GM18511 (cell line): ENCODE measurements at regions not wholly inside any gene's neighbourhood (a gene's known extent, or its start where the extent isn't known, plus 50 kb on each side); places are given as distances from the start of the nearest gene placed in this dataset.
"Not testable (repeated sequence)": the region's sequence is repeated elsewhere in the genome, so short reads cannot be mapped to it uniquely, and the experiment has no call there.

Experiments
- ATAC-seq: cut with Tn5 transposase; IDR thresholded peaks from one replicate; pipeline ENCODE4 v1.9.1; 2021; ENCODE audit warnings: mild to moderate bottlenecking, moderate library complexity; ENCODE audit not compliant: unreplicated experiment

DNA sequence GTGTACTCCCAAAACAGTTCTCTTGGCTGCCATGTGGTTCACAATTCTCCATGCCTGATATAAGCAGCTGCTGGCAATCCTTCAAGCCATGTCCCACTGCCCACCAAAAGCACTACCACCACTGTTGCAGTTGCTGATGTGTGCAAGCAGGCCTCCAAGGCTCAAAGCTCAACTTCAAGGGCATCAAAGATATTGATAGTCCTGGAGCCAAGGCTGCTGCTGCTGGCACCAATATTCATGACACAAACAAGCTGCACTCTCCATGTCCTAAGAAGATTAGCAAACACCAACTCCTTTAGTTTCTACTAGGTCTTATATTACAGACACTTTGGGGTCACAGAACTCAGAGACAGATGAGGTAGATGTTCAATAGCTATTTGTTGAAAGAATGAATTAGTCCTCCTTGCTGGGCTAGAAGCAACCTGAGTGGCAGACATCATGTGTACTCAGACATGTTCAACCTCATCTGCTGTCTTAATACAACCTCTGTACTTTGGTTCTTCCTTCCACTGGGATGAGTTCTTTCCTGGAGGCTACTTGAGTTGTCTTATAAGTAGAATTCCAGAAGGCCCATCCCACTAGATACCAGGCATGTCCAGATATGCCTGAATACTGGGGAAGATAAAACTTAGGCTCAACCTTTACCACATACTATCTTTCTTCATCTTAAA lies 104.5 kb upstream of the UGP2 start:
- ATAC-seq = no peak

GRCh38 chr2:63738019-63738418 lies 103.7 kb upstream of the UGP2 start:
- ATAC-seq = no peak

GRCh38 chr2:63739180-63739579 lies 102.5 kb upstream of the UGP2 start:
- not testable (repeated sequence) for ATAC-seq

DNA sequence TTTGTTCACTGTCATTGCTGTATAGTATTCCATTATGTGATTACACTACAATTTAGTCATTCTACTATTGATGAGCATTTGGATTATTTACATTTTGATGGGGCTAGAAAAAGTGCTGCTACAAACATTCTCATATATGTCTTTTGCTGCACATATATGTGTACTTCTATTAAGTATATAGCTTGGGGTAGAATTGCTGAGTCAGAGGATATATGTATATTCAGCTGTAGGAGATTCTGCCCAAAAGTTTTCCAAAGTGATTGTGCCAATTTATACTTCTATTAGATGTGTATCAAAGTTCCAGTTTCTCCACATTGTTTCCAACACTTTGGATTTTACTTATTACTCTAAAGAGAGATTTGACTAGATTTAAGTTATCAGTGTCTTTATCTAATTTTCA lies 101.7 kb upstream of the UGP2 start:
- ATAC-seq = no peak

DNA sequence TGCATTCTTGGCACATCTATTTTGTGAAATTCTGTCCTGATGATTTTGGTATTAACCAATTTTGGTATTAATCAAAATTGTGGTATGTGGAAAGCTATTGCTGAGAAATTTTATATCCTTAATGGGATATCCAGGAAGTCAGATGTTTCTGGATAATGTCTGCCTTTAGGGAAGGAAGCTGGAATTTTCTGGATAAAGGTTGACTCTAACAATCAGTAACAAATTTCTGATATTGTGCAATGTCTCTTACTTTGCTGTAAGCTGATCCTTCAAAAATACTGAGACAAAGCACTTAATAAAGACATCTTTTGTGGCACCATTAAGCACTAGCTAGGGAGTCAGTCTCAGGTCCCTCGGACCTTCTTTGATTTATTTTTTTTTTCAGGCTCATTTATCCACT lies 100.8 kb upstream of the UGP2 start:
- no peak for ATAC-seq

DNA sequence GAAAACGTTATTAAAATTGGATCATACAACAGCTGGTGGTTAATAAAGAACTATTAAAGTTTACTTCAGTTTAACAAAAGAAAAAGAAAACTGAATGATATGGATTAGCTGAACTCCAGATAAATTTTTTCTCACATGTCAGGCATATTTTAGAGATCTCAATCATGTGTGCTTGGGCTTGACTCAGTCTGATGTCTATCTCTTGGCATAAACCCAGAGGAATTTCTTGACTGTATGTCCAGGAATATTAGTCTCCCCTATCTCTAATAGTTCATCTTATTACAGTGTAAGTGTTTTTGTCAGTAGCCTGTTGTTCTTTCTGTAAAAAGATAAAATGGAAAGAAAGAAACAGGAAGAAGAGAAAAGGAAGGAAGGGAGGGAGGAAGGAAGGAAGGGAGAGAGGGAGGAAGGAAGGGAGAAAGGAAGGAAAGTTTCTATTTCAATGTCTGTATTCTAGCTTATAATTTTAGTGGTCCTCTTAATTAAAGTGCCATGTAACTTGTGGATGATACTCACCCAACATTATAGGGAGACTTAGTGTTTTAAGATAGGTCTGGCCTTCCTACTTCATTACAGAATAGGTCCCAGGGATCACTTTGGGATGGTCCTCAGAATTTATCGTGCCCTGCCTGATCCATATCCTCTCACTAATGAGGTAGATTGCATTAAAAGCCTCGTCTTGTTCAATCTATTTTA lies 99.7 kb upstream of the UGP2 start:
- no peak for ATAC-seq

GRCh38 chr2:63742580-63742976 lies 99.1 kb upstream of the UGP2 start:
- no peak for ATAC-seq

DNA sequence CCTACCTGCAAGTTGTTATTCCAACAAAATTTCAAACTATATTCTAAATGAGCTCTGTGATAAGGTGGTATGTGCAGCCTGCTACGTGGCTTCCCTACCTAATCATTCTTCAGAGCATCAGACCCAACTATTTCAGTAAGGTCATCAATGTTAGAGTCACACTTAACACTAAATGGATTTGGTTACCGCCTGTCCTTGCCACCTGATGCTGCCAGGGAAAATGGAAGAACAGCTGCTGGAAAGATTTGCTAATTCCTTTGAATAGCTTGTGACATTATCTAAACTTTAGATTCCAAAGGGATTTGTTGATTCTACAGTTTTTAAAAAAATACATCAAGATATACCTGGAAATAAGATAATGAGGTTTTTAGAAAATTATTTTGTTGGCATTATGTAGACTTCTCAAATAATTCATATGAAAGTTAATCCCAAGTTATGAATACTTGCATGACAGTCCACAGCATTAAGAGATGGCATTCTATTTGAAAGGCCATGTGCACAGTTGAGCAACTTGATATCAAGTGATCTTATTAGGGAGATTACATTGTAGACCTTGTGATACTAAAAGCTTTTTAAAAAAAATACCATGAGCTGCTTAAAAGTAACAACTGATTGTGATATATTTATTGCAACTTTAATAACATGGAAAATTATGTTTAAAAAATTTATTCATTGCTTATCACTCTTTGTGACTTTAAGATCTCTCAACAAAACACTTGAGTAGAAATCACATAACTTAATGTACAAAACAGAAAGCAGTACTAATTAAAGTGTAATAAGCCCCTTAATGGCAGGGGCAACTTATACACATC lies 98.3 kb upstream of the UGP2 start:
- no peak for ATAC-seq

DNA sequence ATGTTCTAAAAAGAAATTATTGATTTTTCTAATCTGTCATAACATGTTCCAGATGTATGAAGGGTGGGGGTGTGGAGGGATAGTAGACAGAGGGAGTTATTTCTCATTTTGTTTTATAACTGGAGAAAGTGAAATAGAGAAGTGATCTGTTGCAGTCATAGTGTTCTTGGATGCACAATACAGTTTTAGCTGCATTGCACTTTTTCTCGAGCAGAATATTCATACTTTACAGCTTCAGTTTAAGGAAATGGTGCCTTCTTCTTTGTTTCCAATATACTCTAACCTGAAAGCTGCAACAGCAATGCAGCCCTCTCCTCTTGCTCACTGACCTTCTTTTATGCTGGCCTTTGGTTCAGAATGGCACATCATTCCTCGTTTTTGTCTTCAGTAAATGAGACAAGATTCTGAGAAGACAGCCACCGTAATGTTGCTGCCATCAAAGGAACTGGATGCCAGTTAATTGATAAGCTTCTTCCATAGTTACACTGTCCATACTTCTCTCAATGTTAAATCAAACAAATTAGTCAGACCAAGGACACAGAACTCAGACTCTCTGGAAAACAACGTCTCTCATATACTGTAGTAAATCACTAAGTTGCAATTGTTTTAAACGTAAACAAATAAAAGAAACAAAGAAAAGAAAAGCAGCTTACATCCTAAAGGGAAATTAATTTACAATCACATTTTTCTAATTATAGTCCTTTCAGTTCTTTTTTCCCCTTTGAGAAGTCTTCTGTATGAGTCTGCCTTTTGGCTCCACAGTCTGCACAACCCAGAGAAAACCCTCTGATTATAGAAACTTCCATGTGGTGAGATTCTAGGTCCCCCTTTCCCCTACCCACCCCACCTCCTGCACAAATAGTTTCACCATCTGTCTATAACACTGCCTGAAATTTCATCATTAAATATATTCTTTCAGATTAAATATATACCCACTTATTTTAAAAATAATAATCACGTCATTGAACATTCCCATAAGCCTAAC lies 97.4 kb upstream of the UGP2 start:
- no peak for ATAC-seq

DNA sequence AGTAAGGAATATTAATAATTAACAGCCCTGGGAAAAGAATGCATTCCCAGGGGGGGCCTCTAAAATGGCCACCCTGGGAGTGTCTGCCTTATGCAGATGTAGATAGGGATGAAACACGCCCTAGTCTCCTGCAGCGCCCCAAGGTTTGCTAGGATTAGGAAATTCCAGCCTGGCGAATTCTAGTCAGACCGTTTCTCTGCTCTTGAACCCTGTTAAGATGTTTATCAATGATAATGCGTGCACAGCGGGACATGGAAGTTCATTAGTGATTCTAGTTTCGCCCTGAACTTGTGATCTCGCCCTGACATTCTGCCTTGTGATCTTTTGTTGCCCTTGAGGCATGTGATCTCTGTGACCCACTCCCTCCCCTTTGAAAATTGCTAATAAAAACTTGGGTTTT lies 95.1 kb upstream of the UGP2 start:
- ATAC-seq = not testable (repeated sequence)

DNA sequence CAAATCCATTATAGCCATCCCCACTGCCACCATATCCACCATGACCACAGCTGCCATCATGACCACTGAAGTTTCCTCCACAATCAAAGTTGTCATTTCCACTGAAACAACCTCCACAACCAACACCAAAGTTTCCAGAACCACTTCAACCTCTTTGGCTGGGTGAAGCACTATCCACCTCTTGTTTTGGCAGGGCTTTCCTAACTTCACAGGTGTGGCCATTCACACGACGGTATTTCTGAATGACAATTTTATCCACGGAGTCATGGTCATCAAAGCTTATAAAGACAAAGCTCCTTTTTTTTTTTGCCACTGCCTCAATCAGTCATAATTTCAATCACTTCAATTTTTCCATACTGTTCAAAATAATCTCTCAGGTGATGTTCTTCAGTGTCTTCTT lies 89.8 kb upstream of the UGP2 start:
- ATAC-seq = no peak

DNA sequence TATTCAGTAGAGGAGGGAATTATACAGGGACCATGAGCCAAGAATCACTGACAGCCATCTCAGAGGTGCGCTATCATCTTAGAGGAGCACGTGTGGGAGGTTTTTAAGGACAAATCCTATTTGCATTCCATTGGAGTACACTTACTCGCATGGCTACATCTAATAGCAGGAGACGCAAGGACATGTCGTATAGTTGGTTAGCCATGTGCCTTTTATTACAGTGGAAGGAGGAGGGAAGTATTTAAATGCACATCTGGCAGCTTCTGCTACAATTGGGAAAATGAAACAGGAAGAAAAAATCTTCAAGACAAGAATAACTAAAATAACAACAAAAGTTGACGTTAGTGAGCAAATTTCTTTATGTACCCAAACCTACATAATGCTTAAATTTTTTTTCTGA lies 86.5 kb upstream of the UGP2 start:
- no peak for ATAC-seq

DNA sequence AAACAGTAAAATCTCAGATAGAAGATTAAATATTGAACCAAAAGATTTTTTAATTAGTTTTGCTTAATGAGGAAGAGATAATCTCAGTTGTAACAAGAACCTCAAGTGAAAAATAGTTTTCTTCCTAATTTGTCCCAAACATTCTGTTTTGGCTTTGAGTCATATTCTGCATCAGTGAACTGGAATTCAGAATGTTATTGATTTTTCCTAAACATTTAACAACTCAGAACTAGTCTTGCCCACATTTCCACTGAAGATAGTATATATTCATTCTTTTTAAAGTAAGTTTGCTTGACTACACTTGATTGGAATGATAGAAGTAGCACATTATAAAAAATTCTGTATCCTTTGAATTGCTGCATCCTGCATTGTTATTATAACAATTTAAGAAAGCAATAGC lies 85.7 kb upstream of the UGP2 start:
- ATAC-seq = no peak

DNA sequence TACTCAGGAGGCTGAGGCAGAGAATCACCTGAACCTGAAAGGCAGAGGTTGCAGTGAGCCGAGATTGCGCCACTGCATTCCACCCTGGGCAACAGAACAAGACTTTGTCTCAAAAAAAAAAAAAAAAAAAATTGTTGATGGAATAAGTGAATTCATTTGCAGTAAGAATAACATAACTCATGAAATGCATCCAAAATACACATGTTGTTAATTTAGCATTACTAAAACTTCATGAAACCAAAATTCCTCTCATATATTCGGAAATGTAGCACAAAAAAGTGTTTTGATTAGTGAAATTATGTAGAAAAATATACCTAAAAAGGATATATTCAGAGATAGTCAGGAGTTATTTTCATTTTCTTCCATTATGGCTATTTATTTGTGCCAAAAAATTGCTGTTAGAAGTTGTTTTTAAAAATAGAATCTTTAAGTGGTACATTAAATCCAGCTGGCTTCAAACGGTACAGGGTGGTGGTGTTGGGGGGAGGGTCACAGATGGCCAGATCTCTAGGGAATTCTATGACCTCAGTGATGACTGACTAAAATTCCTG lies 78.2 kb upstream of the UGP2 start:
- ATAC-seq = no peak

DNA sequence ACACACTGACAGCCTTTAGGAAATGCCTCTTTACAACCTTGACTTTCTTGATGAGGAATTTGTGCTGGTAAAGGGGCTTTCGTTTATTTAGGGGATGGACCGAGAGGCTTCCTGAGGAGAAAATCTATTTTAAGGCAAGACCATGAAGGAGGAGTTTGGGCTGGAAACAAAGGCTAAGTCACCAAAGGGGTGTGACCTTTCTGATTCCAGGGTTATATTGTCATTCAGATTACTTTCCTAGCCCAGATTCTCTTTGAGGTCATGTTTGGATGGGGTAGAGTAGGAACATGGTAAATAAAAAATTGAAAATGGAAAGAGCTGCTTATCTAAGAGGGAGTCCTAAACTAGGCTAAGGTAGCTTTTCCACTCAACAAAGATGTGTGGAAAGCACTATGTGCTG lies 77.1 kb upstream of the UGP2 start:
- no peak for ATAC-seq

DNA sequence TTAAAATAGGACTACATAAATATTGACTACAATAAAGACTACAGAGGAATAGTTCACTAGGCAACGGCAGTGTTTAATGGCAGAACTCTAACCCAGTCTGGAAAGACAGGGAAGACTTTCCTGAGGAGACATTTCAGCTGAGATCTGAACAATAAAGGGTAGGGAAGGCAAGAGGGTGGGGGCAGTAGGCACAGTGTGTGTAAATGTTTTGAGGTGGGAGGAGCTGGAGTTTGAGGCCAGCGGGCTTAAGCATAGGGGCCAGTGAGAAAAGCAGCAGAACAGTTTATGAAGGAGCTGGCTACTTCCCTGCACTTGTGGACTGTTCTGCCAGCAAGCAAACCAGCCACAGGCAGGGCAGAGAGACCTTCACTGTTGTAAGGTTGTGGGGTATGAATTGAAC lies 76.6 kb upstream of the UGP2 start:
- no peak for ATAC-seq

GRCh38 chr2:63767307-63767706 lies 74.4 kb upstream of the UGP2 start:
- no peak for ATAC-seq

DNA sequence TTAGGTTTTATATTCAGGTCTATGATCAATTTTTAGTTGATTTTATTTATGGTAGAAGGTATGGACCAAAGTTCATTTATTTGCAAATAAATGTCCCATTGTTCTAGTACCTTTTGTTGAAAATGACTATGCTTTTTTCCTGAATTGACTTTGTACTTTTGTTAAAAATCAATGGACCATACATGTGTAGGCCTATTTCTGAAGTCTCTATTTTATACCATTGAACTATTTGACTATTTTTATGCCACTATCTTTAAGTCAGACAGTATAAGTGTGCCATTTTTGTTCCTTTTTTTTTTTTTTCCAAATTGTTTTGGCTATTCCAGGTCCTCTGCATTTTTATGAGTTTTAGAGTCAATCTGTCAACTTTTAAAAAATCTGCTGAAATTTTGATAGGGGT lies 73.6 kb upstream of the UGP2 start:
- no peak for ATAC-seq

- no peak for ATAC-seq
Measured at GRCh38 chr2:63769915-63770314, 71.8 kb upstream of the UGP2 start.

GRCh38 chr2:63772061-63772460 lies 69.6 kb upstream of the UGP2 start:
- no peak for ATAC-seq

DNA sequence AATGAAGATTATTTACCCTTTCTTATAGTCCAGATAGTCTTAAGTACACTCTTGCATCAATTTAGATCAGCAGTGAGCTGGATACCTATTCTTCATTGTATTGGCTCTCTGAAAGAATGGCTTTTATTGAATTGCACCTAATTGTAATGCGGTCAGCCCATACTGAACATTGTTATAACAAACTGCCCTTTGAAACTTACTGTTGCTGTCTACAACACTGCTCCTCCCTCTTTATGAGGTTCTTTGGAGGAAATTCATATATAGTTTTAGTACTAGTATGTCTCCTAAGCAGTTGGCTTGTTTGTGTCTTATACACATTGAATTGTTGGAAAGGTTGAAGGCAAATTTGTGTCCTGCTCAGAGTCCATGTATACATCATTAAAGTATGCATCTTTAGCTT lies 66.5 kb upstream of the UGP2 start:
- no peak for ATAC-seq
